ENCODE measurements at regions not wholly inside any gene's neighbourhood (a gene's known extent, or its start where the extent isn't known, plus 50 kb on each side); places are given as distances from the start of the nearest gene placed in this dataset.

DNA sequence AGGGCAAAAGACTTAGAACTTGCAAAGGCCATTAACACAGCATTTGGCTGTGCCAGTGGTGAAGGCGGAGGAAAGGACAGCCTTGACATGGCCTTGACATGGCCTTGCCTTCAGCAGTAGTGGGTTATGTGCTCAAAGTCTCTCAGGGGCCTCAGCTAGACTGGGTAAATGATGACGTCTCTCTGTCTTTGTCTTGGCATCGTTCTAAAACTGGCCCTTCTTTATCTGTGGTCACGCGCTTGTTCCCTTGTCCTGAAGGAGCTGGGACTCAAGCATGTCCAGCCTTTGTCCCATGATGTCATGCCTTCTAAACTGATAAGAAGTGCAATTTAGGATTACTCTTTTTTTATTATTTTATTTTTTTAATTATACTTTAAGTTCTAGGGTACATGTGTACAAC is 88.7 kb upstream of the ATP10B start:
- TF ChIP-seq ZNF274 (IDR thresholded peaks at IDR 0.05; ENCODE audit: low read depth, low read length) = no peak
- no peak for TF ChIP-seq YY1 (IDR thresholded peaks at IDR 0.05; ENCODE audit: insufficient read depth, insufficient read length)
- no peak for TF ChIP-seq SUZ12 (IDR thresholded peaks at IDR 0.05; ENCODE audit: extremely low read depth, insufficient read depth, insufficient read length)
- Histone ChIP-seq H3K27me3 (ENCODE audit: insufficient read depth, insufficient read length) (no peaks in the 10 kb centered on the region), H3K9ac (ENCODE audit: insufficient read length, low read depth) (no peak overlapping the region), H3K4me3 (ENCODE audit: insufficient read length, low read depth) (no peak overlapping the region), H3K4me1 (ENCODE audit: insufficient read depth, insufficient read length) (no peaks in the 10 kb centered on the region), H3K9me3 (ENCODE audit: insufficient read depth, low read length) (no peaks in the 10 kb centered on the region), H3K36me3 (ENCODE audit: insufficient read depth, insufficient read length, low read length) (no peaks in the 10 kb centered on the region)
- no peak for DNase-seq (ENCODE audit: low read depth, low spot score)

GRCh38 chr5:160938532-160938931 is 86.5 kb upstream of the ATP10B start:
- DNase-seq (ENCODE audit: low read depth, low spot score) = no peak
- Histone ChIP-seq H3K27me3 (ENCODE audit: insufficient read depth, insufficient read length) (no peaks in the 10 kb centered on the region), H3K9me3 (ENCODE audit: insufficient read depth, low read length) (no peaks in the 10 kb centered on the region), H3K4me3 (ENCODE audit: insufficient read length, low read depth) (no peak overlapping the region), H3K9ac (ENCODE audit: insufficient read length, low read depth) (no peak overlapping the region), H3K4me1 (ENCODE audit: insufficient read depth, insufficient read length) (no peaks in the 10 kb centered on the region), H3K36me3 (ENCODE audit: insufficient read depth, insufficient read length, low read length) (no peaks in the 10 kb centered on the region)
- TF ChIP-seq ZNF274 (IDR thresholded peaks at IDR 0.05; ENCODE audit: low read depth, low read length) (no peak), YY1 (IDR thresholded peaks at IDR 0.05; ENCODE audit: insufficient read depth, insufficient read length) (no peak), SUZ12 (IDR thresholded peaks at IDR 0.05; ENCODE audit: extremely low read depth, insufficient read depth, insufficient read length) (no peak)

GRCh38 chr5:160937570-160937969 is 85.6 kb upstream of the ATP10B start:
- no peak overlapping the region for H3K9ac ChIP-seq (ENCODE audit: insufficient read length, low read depth)

GRCh38 chr5:160935776-160936175 is 83.8 kb upstream of the ATP10B start:
- no peaks in the 10 kb centered on the region for H3K27me3 ChIP-seq (ENCODE audit: insufficient read depth, insufficient read length)
- no peaks in the 10 kb centered on the region for H3K9me3 ChIP-seq (ENCODE audit: insufficient read depth, low read length)
- H3K9ac ChIP-seq (ENCODE audit: insufficient read length, low read depth) = no peak overlapping the region
- H3K4me1 ChIP-seq (ENCODE audit: insufficient read depth, insufficient read length) = no peaks in the 10 kb centered on the region
- H3K4me3 ChIP-seq (ENCODE audit: insufficient read length, low read depth) = no peak overlapping the region
- DNase-seq (ENCODE audit: low read depth, low spot score) = no peak
- no peaks in the 10 kb centered on the region for H3K36me3 ChIP-seq (ENCODE audit: insufficient read depth, insufficient read length, low read length)
- no peak for TF ChIP-seq SUZ12 (IDR thresholded peaks at IDR 0.05; ENCODE audit: extremely low read depth, insufficient read depth, insufficient read length)
- no peak for TF ChIP-seq YY1 (IDR thresholded peaks at IDR 0.05; ENCODE audit: insufficient read depth, insufficient read length)
- TF ChIP-seq ZNF274 (IDR thresholded peaks at IDR 0.05; ENCODE audit: low read depth, low read length) = no peak

More at GRCh38 chr5:160937570-160937969, 85.6 kb upstream of the ATP10B start:
- Histone ChIP-seq H3K4me1 (ENCODE audit: insufficient read depth, insufficient read length) (no peaks in the 10 kb centered on the region), H3K36me3 (ENCODE audit: insufficient read depth, insufficient read length, low read length) (no peaks in the 10 kb centered on the region), H3K27me3 (ENCODE audit: insufficient read depth, insufficient read length) (no peaks in the 10 kb centered on the region), H3K4me3 (ENCODE audit: insufficient read length, low read depth) (no peak overlapping the region), H3K9me3 (ENCODE audit: insufficient read depth, low read length) (no peaks in the 10 kb centered on the region)
- TF ChIP-seq SUZ12 (IDR thresholded peaks at IDR 0.05; ENCODE audit: extremely low read depth, insufficient read depth, insufficient read length) (no peak), YY1 (IDR thresholded peaks at IDR 0.05; ENCODE audit: insufficient read depth, insufficient read length) (no peak)
- no peak for DNase-seq (ENCODE audit: low read depth, low spot score)

DNA sequence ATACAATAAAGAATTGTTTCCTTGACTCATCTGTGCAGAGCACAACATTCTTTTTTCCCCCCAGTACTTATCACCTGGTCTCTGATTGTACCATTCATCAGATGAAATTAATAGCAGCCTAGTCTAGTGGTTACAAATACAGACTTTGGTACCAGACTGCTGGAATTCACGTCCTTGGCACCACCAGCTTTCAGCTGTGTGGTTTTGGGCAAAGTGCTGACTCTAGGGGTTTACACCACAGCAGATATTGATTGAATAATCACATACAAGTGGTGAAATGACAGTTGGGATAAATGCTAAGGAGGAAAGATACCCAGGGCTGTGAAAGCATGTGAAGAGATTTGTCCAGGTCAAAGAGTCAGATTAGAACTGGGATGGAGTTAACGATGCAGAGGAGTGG is 79.3 kb upstream of the ATP10B start:
- no peak for TF ChIP-seq ZNF274 (IDR thresholded peaks at IDR 0.05; ENCODE audit: low read depth, low read length)
- no peak for TF ChIP-seq SUZ12 (IDR thresholded peaks at IDR 0.05; ENCODE audit: extremely low read depth, insufficient read depth, insufficient read length)
- TF ChIP-seq YY1 (IDR thresholded peaks at IDR 0.05; ENCODE audit: insufficient read depth, insufficient read length) = no peak
- Histone ChIP-seq H3K9me3 (ENCODE audit: insufficient read depth, low read length) (no peaks in the 10 kb centered on the region), H3K36me3 (ENCODE audit: insufficient read depth, insufficient read length, low read length) (no peaks in the 10 kb centered on the region), H3K4me3 (ENCODE audit: insufficient read length, low read depth) (no peak overlapping the region), H3K9ac (ENCODE audit: insufficient read length, low read depth) (no peak overlapping the region), H3K4me1 (ENCODE audit: insufficient read depth, insufficient read length) (peaks cover 3% of the 10 kb centered on the region), H3K27me3 (ENCODE audit: insufficient read depth, insufficient read length) (no peaks in the 10 kb centered on the region)
- DNase-seq (ENCODE audit: low read depth, low spot score) = no peak

- no peaks in the 10 kb centered on the region for H3K27me3 ChIP-seq (ENCODE audit: insufficient read depth, insufficient read length)
- no peak overlapping the region for H3K9ac ChIP-seq (ENCODE audit: insufficient read length, low read depth)
- DNase-seq (ENCODE audit: low read depth, low spot score) = peak; percentile 46
- peaks cover 3% of the 10 kb centered on the region for H3K4me1 ChIP-seq (ENCODE audit: insufficient read depth, insufficient read length)
- TF ChIP-seq ZNF274 (IDR thresholded peaks at IDR 0.05; ENCODE audit: low read depth, low read length) = no peak
- TF ChIP-seq SUZ12 (IDR thresholded peaks at IDR 0.05; ENCODE audit: extremely low read depth, insufficient read depth, insufficient read length) = no peak
- TF ChIP-seq YY1 (IDR thresholded peaks at IDR 0.05; ENCODE audit: insufficient read depth, insufficient read length) = no peak
- H3K9me3 ChIP-seq (ENCODE audit: insufficient read depth, low read length) = no peaks in the 10 kb centered on the region
- no peak overlapping the region for H3K4me3 ChIP-seq (ENCODE audit: insufficient read length, low read depth)
- H3K36me3 ChIP-seq (ENCODE audit: insufficient read depth, insufficient read length, low read length) = no peaks in the 10 kb centered on the region
Observed at GRCh38 chr5:160930406-160930805, 78.4 kb upstream of the ATP10B start.

GRCh38 chr5:160929906-160930305 is 77.9 kb upstream of the ATP10B start:
- TF ChIP-seq SUZ12 (IDR thresholded peaks at IDR 0.05; ENCODE audit: extremely low read depth, insufficient read depth, insufficient read length) (no peak), YY1 (IDR thresholded peaks at IDR 0.05; ENCODE audit: insufficient read depth, insufficient read length) (no peak), ZNF274 (IDR thresholded peaks at IDR 0.05; ENCODE audit: low read depth, low read length) (no peak)
- H3K4me3 ChIP-seq (ENCODE audit: insufficient read length, low read depth) = no peak overlapping the region
- H3K9ac ChIP-seq (ENCODE audit: insufficient read length, low read depth) = no peak overlapping the region
- H3K9me3 ChIP-seq (ENCODE audit: insufficient read depth, low read length) = no peaks in the 10 kb centered on the region
- peaks cover 3% of the 10 kb centered on the region for H3K4me1 ChIP-seq (ENCODE audit: insufficient read depth, insufficient read length)
- DNase-seq (ENCODE audit: low read depth, low spot score) = no peak
- no peaks in the 10 kb centered on the region for H3K27me3 ChIP-seq (ENCODE audit: insufficient read depth, insufficient read length)
- H3K36me3 ChIP-seq (ENCODE audit: insufficient read depth, insufficient read length, low read length) = no peaks in the 10 kb centered on the region

- DNase-seq (ENCODE audit: low read depth, low spot score) = no peak
- Histone ChIP-seq H3K36me3 (ENCODE audit: insufficient read depth, insufficient read length, low read length) (no peaks in the 10 kb centered on the region), H3K4me3 (ENCODE audit: insufficient read length, low read depth) (no peak overlapping the region), H3K9ac (ENCODE audit: insufficient read length, low read depth) (no peak overlapping the region), H3K4me1 (ENCODE audit: insufficient read depth, insufficient read length) (peaks cover 3% of the 10 kb centered on the region), H3K27me3 (ENCODE audit: insufficient read depth, insufficient read length) (no peaks in the 10 kb centered on the region), H3K9me3 (ENCODE audit: insufficient read depth, low read length) (no peaks in the 10 kb centered on the region)
- TF ChIP-seq ZNF274 (IDR thresholded peaks at IDR 0.05; ENCODE audit: low read depth, low read length) (no peak), SUZ12 (IDR thresholded peaks at IDR 0.05; ENCODE audit: extremely low read depth, insufficient read depth, insufficient read length) (no peak), YY1 (IDR thresholded peaks at IDR 0.05; ENCODE audit: insufficient read depth, insufficient read length) (no peak)
Observed at GRCh38 chr5:160929360-160929759, 77.3 kb upstream of the ATP10B start.

Measured in NT2/D1 (cell line).